ENCODE measurements at regions not wholly inside any gene's neighbourhood (a gene's known extent, or its start where the extent isn't known, plus 50 kb on each side); places are given as distances from the start of the nearest gene placed in this dataset.

DNA sequence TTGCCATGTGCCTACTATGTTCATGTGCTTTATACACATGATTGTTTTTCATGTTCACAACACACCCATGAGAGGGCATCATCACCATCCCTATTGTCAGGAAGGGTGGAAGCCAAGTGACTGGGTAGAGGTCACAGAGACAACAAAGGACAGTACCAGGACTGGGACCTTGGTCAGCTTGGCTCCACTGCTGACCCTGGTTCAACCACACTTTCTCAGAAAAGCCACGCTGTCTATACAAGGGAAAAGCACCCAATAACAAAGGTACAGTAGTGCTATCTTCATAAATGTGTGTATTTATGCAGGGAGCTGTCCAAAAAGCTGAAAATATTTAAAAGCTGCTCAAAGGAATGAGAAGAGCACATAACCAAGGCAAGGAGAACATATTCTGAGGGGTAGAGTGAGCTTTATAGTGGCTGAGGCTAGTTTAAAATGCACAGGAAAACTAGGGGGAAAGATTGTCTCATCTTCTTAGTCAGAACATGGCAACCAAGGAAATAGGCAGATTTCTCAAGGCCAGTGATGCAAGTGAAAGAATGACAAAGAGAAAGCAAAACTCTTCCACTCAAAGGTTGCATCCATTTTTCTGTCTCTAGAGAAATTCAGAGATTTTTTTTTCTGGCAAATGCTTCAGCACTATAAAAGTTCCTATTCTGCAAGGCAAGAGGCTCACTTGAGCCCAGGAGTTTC is 415.0 kb downstream of the FOXO1 start:
- TF ChIP-seq CTCF (IDR thresholded peaks at IDR 0.05) (no peak), POLR2A (IDR thresholded peaks at IDR 0.05) (no peak)
